ENCODE measurements at regions not wholly inside any gene's neighbourhood (a gene's known extent, or its start where the extent isn't known, plus 50 kb on each side); places are given as distances from the start of the nearest gene placed in this dataset.

DNA sequence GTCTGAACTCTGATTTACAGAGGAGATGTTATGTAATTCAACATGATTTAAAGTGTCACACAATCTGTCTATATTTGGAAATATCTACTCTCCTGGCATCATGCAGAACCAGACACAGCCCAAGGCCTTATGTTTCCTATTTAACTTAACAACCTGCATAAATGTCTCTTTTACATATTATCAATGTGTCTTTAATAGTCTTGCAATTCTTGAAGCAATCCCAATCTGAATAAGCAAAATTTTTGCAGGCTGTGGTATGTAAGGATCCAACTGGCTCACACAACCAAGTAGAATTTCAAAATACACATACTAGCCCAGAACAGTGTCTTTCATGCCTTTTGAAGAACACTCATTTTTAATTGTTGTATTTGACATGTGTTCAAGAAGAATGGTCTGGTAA is 443.2 kb downstream of the MAFB start:
- no peak for TF ChIP-seq EZH2phosphoT487 (IDR thresholded peaks at IDR 0.05; ENCODE audit: borderline replicate concordance, low read length)
- TF ChIP-seq, protein P1, sequence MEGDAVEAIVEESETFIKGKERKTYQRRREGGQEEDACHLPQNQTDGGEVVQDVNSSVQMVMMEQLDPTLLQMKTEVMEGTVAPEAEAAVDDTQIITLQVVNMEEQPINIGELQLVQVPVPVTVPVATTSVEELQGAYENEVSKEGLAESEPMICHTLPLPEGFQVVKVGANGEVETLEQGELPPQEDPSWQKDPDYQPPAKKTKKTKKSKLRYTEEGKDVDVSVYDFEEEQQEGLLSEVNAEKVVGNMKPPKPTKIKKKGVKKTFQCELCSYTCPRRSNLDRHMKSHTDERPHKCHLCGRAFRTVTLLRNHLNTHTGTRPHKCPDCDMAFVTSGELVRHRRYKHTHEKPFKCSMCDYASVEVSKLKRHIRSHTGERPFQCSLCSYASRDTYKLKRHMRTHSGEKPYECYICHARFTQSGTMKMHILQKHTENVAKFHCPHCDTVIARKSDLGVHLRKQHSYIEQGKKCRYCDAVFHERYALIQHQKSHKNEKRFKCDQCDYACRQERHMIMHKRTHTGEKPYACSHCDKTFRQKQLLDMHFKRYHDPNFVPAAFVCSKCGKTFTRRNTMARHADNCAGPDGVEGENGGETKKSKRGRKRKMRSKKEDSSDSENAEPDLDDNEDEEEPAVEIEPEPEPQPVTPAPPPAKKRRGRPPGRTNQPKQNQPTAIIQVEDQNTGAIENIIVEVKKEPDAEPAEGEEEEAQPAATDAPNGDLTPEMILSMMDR (conservative IDR thresholded peaks at IDR 0.05; ENCODE audit: low read depth, low read length) = no peak
